GM19238 (cell line): ENCODE measurements at regions not wholly inside any gene's neighbourhood (a gene's known extent, or its start where the extent isn't known, plus 50 kb on each side); places are given as distances from the start of the nearest gene placed in this dataset.
"Not testable (repeated sequence)": the region's sequence is repeated elsewhere in the genome, so short reads cannot be mapped to it uniquely, and the experiment has no call there.

Experiments used
- DNase-seq: peaks from one replicate; pipeline ENCODE4 v3.0.0; 2011; ENCODE audit warnings: low spot score; ENCODE audit not compliant: insufficient read length

GRCh38 chr1:168825820-168826219 is 96.8 kb upstream of the DPT start:
- no peak for DNase-seq

DNA sequence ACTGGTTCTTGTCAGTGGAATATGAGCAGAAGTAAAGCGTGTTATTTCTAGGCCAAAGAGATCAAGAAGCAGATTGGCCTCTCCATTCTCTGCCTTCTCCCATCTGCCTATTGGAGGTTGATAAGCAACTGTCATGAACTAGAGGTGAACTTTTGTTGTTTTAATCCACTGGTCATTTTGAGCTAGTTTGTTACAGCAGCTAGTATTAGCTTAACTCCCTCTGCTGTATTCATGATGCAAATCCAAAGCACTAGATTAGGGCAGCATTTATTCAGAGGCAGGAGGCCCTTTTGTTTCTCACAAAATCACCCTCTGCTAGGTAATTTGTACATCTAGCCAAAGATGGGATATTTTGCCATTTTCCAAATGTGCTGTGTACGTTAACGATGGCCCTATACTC is 97.3 kb upstream of the DPT start:
- DNase-seq: no peak

DNA sequence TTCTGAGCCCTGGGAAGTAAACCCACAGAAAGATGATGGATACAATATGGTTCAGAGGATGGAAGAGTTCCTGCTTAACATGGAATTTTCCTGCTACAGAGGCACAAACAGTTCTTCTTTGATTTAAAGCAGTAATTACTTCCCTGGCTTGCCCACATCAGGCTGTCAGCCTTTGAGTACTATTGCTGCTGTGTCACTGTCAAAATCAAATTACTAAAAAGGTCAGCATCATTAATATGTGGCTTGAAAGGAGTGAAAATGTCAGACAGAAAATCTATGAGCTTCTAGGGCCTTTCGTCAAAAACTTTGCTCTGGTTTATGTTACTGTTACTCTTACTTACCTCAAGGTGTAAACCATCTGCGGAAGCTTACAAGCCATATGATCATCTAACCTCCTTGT is 98.6 kb upstream of the DPT start:
- no peak for DNase-seq

GRCh38 chr1:168829876-168830275 is 100.9 kb upstream of the DPT start:
- DNase-seq: no peak

- DNase-seq: no peak
Measured at GRCh38 chr1:168830562-168830961, 101.6 kb upstream of the DPT start.

DNA sequence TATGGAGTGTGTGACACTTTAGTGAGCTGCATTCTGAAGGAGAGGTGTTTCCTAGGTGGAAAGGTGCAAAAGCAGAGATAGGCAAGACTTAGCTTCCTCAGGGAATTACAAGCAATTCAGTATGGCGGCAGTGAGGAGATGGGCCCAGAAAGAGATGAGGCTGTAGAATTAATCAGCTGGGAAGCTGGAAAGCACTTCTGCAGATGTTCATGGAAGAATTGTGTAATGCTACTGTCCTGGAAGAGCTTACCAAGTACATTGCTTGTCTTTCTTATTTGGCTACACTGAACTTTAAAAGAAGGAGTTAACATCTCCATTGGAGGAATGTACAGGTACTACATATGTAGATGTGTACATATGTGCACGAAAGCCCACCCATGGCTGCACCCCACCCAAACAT is 103.7 kb upstream of the DPT start:
- no peak for DNase-seq

DNA sequence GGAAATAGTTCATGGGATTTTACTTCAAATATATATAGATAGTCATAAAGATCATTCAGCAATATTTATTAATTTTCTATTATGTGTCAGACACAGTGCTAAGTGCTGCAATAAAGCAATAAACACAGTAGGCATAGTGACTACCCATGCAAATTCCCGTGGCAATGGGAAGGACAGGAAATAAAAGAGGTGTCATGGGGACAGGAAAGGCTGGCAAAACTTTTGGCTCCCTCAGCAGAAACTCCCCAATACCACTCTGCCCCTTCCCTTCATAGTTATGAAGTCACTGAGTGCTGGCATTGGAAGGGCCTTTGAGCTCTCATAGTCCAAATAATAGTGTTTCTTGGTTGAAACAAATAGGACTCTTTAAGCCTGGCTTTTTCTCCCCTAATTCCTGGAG is 104.4 kb upstream of the DPT start:
- no peak for DNase-seq

DNA sequence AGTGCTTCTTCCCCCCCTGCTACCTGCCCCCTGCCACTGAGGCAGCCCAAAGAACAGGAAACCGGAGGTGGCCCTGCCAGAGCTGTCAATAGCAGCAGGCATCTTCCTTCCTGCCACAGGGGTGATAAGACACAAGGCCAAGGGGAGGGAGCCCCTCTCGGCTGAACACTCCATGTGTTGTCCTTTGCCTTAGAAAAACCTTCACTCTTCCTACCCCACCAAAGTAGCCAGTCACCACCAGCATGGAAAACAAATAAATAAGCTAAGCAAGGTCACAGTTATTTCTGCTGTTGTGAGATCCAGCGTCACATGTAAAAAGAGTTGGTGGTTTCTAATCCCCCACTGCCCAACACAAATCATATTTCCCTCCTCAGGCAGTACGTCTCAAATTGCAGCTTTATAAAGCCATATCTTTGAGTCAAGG is 104.8 kb upstream of the DPT start:
- no peak for DNase-seq

GRCh38 chr1:168834225-168834872 is 105.3 kb upstream of the DPT start:
- no peak for DNase-seq

- no peak for DNase-seq
Measured at GRCh38 chr1:168835176-168835575, 106.2 kb upstream of the DPT start.

DNA sequence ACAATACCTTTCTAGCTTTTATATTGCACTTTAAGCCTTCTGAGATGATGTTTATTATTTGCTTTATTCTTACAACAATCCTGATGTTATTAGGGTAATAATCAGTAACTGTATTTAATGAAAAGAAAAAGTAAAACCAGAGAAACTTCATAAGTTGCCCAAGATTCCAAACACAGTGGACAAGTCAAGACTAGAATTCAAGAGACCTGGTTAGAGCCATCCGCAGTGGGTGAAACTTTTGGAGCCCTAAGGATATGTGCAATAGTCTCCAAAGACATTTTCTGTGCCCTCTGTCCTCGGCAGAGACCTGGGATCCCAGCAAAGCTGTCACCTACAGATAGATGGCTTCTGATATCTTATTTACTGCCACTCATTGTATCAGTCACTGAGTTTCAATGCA is 106.8 kb upstream of the DPT start:
- DNase-seq: no peak

- no peak for DNase-seq
Measured at GRCh38 chr1:168836469-168836868, 107.5 kb upstream of the DPT start.

GRCh38 chr1:168837230-168837629 is 108.2 kb upstream of the DPT start:
- DNase-seq: not testable (repeated sequence)

DNA sequence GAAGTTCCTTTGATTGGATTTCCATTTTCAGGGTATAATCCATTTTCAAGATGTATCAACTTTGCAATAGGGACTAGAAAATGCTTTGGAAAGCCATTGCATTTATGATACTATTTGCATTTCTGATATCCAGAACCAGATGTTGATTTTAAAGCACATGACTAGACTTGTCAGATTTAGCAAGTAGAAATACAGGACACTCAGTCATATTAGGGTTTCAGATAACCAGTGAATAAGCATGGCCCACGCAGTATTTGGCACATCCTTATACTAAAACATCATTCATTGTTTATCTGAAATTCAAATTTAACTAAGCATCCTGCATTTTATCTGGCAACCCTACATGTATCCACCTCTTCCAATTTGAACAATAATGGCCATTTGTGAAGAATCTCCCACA is 113.3 kb upstream of the DPT start:
- DNase-seq: no peak

DNA sequence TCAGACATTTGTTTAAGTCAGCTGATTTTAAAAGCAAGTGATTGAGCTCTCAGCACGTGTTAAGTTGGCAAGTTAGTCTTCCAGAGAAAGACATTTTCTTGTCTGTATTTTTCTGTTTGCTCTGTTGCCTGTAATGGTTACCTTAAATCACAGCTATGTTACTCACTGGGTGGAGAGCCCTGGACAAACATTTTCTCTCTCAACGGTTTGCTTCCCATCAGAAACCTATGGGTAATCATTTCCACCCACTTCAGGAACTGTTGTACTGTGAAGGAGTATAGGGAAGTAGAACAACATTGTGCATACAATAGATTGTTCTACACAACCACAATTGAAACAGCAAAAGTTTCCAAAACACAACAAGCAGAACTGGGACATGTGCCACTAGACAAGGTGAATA is 113.9 kb upstream of the DPT start:
- DNase-seq: no peak

DNA sequence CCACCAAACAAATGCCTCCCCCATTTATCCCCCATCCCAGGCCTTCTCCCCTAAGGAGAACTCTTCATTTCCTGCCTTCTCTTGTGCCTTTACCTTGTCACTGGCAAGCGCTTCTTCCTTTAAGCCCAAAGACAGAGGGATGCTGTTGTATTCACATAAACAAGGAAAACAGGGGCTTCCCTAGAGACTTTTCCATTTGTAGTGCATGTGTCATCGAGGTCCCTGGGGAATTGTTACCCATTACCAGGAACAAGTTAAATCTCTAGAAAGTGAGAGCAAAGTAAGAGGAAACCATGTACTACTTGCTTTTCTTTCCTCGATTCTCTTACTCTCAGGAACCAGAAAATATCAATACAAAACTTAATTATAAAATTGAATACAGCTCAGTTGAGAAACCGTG is 114.4 kb upstream of the DPT start:
- no peak for DNase-seq

DNA sequence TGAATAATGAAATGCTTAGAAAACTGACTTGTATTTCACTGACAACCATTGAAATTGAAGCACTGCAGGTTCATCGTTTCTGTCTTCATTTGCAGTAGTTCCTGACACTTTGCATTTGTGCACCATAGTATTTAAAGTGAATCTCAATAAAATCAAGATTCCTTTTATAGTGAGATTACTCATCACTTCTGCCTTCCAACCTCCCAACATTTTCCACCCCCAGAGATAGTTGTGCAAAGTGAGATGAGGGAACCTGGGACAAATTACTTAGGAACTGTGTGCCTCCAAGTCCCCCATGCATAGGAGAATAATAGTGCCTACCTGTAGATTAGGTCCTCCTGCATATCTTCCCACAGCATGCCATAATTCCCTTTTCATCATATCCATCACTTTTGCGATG is 114.9 kb upstream of the DPT start:
- DNase-seq: no peak

- DNase-seq: no peak
Measured at GRCh38 chr1:168845140-168845539, 116.1 kb upstream of the DPT start.

GRCh38 chr1:168848051-168848450 is 119.0 kb upstream of the DPT start:
- no peak for DNase-seq

DNA sequence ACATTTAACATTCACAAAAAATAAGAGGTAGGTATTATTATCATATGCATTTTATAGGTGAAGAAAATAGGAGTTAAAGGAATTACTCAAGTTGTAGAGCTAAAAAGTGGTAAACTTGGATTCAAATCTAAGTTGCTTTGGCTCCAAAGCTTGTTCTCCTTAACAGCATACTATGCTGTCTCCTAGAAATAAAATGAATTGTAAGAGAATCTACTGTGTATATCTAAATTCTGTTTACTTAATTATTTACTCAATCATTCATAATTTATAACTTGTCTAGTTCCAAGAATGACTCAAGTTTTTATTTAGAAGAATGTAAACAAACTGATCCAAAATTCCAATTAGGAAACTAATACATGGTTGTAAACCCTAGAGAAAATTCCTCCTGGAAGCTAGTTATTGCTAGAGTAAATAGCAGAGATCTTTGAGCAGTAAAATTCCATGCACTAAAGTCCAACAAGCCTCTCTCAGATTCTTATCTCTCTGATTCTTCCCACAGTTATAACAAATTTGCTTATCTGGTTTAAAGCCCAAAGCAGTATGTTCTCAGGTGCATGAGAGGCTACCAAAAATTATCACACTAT is 132.5 kb upstream of the DPT start:
- DNase-seq: no peak

- no peak for DNase-seq
Measured at GRCh38 chr1:168863772-168864171, 134.8 kb upstream of the DPT start.

GRCh38 chr1:168864266-168864665 is 135.3 kb upstream of the DPT start:
- DNase-seq: no peak

DNA sequence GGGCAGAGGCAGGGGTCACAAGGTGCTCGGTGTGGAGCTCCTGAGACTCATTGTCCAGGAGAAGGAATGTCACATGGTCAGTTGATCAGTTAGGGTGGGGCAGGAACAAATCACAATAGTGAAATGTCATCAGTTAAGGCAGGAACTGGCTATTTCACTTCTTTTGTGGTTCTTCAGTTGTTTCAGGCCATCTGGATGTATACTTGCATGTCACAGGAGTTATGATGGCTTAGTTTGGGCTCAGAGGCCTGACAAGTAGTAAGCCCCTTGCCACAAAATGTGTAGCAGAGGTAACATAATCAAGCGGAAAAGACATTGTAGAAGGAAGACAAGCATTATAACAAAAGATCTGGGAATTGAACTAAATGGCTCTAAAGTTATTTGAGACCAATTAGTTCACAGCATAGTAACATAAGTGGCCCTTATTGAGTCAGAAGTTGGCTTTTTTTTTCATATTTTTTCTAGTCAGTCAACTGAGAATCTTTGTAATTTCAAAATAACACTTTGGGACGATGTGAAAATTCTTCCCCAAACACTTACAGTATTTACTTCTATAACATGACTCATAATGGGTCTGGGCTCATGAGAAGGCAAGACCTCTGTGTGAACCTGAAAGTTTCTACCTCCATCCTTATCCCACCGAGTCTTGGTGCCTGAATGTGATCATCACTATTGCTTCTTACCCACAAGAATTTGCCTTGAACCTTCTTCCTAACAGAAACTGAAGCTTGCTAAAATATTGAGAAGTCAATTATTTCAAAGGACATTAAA is 137.0 kb upstream of the DPT start:
- no peak for DNase-seq
